Skeletal muscle tissue (tissue), 3 donors: ENCODE measurements at regions not wholly inside any gene's neighbourhood (a gene's known extent, or its start where the extent isn't known, plus 50 kb on each side); places are given as distances from the start of the nearest gene placed in this dataset.

Source experiments
- H3K27ac ChIP-seq: one replicate; pipeline ENCODE4 v1.7.0; 2013; ENCODE audit warnings: mild to moderate bottlenecking, low read depth, low read length, inconsistent platforms
- H3K27me3 ChIP-seq, 3 donors: one replicate each; pipeline ENCODE4 v1.7.0; 2013; ENCODE audit warnings: low read length in 3 of 3; ENCODE audit not compliant: control insufficient read depth in 3 of 3, insufficient read depth in 3 of 3
- H3K36me3 ChIP-seq, 3 donors: one replicate each; pipeline ENCODE4 v1.7.0; 2013; ENCODE audit warnings: low read length in 3 of 3; ENCODE audit not compliant: control insufficient read depth in 3 of 3, insufficient read depth in 3 of 3
- H3K4me1 ChIP-seq, 3 donors: one replicate each; pipeline ENCODE4 v1.7.0; 2013; ENCODE audit warnings: low read length in 3 of 3, mild to moderate bottlenecking in 3 of 3; ENCODE audit not compliant: control insufficient read depth in 3 of 3, insufficient read depth in 3 of 3
- H3K4me3 ChIP-seq, 3 donors: one replicate each; pipeline ENCODE4 v1.7.0; 2013; ENCODE audit warnings: low read length in 3 of 3
- H3K9ac ChIP-seq, 3 donors: one replicate each; pipeline ENCODE4 v1.7.0; 2013; ENCODE audit warnings: low read length in 3 of 3, mild to moderate bottlenecking in 3 of 3, moderate library complexity in 2 of 3, low read depth in 1 of 3
- H3K9me3 ChIP-seq, 3 donors: one replicate each; pipeline ENCODE4 v1.7.0; 2013; ENCODE audit warnings: low read length in 3 of 3; ENCODE audit not compliant: control insufficient read depth in 3 of 3
- donor health status: Osteomylitis.

DNA sequence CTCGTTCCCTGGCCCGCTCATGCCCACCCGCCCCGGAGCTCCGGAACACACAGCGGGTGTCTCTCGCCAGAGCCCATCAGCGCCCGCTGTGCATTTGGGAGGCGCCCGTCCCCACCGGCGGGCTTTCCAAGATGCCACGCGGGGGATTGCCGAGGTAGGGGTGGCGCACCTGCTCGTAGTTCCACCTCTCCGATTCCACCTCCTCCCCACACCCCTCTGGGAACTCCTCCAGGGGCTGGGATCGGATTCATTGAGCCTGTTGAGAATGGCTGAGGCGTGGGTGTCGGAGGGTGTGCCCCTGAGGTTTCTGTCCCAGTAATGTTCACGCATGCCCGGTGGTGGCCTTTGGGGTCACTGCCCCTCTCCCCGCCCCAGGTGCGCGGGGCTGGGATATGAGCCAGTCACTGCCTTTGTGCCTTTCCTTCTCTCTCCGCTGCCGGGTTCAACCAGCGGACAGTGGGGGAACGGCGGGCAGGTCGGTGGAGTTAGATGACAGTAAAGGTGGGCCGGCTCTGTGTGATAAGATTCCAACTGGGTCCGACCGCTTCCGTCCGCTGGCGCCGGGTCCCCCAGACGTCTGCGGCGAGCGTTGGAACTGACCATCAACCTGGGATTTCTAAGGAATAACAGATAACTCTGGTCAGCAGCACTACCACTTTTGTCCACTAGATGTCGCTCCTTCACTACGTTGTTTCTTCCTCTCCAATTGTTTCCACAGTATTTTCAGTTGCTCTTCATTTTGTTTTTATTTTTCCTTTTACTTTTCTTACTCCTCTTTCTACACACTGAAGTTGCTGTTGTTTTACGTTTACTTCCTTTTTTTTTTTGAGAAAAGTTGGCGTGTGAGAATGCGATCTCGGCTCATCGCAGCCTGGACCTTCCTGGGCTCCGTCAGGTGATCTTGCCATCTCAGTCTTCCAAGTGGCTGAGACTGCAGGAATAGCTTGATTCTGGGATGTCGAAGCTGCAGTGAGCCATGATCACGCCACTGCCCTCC is 178.1 kb upstream of the ALG10B start:
- Histone ChIP-seq H3K4me1 (peaks cover 7 to 11% (median 7%) of the 10 kb centered on the region in 3 donors), H3K4me3 (peak overlapping the region; percentile 44 to 70 (median 66)), H3K27me3 (peaks cover 5 to 8% (median 6%) of the 10 kb centered on the region in 3 donors), H3K9me3 (no peaks in the 10 kb centered on the region), H3K9ac (peak overlapping the region in 2 of 3 donors; percentile 29 to 61), H3K27ac (no peak overlapping the region), H3K36me3 (no peaks in the 10 kb centered on the region)

DNA sequence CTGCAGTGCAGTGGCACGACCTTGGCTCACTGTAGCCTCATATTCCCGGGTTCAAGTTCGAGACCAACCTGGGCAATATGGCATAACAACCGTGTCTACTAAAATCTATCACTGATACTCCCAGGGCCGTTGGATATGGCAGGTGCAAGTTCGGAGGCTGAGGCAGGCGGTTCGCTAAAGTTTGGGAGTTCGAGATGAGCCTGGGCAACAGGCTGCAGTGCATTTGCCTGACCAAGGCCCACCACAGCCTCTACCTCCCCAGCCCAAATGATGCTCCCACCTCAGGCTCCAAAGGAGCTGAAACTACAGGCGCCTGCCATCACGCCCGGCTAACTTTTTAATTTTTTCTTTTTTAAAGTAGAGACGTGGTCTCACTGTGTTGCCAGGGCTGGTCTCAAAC is 177.1 kb upstream of the ALG10B start:
- Histone ChIP-seq H3K36me3 (no peaks in the 10 kb centered on the region), H3K9ac (no peak overlapping the region), H3K9me3 (no peaks in the 10 kb centered on the region), H3K4me3 (no peak overlapping the region), H3K27ac (no peak overlapping the region), H3K4me1 (peaks cover 7 to 11% (median 7%) of the 10 kb centered on the region in 3 donors), H3K27me3 (peaks cover 5 to 8% (median 6%) of the 10 kb centered on the region in 3 donors)

DNA sequence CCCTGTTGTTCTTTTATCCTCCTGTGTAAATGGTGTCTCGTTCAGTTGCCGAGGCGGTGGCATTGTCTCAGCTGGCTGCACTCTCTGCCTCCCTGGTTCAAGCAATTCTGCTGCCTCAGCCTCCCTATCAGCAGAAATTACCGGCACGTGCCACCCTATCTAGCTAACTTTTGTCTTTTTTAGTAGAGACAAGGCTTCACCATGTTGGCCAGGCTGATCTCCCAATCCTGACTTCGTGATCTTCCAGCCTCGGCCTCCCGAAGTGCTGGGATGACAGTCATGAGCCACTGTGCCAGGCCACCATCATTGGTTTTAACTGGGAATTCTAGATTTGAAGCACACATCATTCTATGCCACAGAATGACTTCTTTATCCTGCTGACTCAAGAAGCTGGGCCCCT is 175.3 kb upstream of the ALG10B start:
- Histone ChIP-seq H3K9me3 (no peaks in the 10 kb centered on the region), H3K27ac (no peak overlapping the region), H3K4me3 (no peak overlapping the region), H3K27me3 (peaks cover 5 to 8% (median 6%) of the 10 kb centered on the region in 3 donors), H3K9ac (no peak overlapping the region), H3K36me3 (no peaks in the 10 kb centered on the region), H3K4me1 (peaks cover 7 to 11% (median 7%) of the 10 kb centered on the region in 3 donors)

DNA sequence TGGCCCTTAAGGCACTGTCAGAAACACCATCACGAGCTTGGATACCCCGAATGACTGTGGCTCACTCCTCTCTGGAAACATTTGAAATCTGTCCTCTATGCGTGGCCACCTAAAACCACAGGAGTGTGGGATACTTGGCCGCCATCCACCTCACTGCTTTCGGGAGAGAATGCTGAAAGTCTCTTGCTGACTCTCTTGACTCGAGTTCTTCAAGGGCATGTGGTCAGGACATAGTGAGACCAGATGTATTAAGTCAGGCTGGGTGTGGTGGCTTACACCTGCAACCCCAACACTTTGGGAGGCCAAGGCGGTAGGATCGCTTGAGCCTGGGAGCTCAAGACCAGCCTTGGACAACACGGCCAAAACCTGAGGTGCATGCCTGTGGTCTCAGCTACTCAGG is 174.7 kb upstream of the ALG10B start:
- Histone ChIP-seq H3K36me3 (no peaks in the 10 kb centered on the region), H3K27me3 (peaks cover 5 to 8% (median 6%) of the 10 kb centered on the region in 3 donors), H3K9me3 (no peaks in the 10 kb centered on the region), H3K4me3 (no peak overlapping the region), H3K4me1 (peaks cover 7 to 11% (median 7%) of the 10 kb centered on the region in 3 donors), H3K27ac (no peak overlapping the region), H3K9ac (no peak overlapping the region)

DNA sequence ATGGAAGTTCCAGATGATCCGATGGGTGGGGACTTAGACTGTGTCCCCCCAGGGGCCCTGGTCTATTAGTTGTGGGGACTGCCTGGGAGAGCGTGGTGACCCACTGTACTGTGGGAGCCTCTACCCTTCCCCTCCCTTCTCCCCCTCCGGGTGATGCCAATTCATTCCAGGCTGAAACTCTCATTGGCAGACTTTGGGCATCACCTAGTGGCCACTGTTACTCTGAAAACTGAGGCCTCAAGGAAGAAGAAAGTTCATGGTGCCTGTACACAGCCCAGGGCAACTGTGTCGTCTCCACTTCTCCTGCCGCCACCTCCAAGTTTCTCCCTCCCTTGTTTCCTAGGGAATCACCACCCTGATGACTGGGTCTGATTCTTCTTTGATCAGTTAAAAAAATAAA is 173.6 kb upstream of the ALG10B start:
- Histone ChIP-seq H3K36me3 (no peaks in the 10 kb centered on the region), H3K27me3 (peaks cover 0 to 5% (median 0%) of the 10 kb centered on the region in 3 donors), H3K9me3 (peaks cover 0 to 2% (median 0%) of the 10 kb centered on the region in 3 donors), H3K4me3 (no peak overlapping the region), H3K27ac (no peak overlapping the region), H3K4me1 (peaks cover 7 to 11% (median 7%) of the 10 kb centered on the region in 3 donors), H3K9ac (no peak overlapping the region)

DNA sequence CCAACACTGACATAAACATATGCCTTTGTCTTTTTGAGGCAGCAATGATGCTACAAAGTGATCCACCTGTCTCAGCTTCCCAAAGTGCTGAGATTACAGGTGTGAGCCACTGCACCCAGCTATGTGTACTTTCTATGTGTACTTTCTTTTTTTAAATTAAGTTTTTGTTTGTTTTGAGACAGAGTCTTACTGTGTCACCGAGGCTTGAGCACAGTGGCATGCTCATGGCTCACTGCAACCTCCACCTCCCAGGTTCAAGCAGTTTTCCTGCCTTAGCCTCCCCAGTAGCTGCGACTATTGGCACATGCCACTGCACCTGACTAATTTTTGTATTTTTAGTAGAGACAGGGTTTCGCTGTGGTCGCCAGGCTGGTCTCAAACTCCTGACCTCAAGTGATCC is 172.5 kb upstream of the ALG10B start:
- H3K4me1 ChIP-seq: peaks cover 0 to under 1% (median under 1%) of the 10 kb centered on the region in 3 donors
- no peak overlapping the region for H3K4me3 ChIP-seq
- no peaks in the 10 kb centered on the region for H3K27me3 ChIP-seq
- no peaks in the 10 kb centered on the region for H3K36me3 ChIP-seq
- H3K9ac ChIP-seq: no peak overlapping the region
- H3K27ac ChIP-seq: no peak overlapping the region
- peaks cover 0 to 4% (median 0%) of the 10 kb centered on the region in 3 donors for H3K9me3 ChIP-seq

DNA sequence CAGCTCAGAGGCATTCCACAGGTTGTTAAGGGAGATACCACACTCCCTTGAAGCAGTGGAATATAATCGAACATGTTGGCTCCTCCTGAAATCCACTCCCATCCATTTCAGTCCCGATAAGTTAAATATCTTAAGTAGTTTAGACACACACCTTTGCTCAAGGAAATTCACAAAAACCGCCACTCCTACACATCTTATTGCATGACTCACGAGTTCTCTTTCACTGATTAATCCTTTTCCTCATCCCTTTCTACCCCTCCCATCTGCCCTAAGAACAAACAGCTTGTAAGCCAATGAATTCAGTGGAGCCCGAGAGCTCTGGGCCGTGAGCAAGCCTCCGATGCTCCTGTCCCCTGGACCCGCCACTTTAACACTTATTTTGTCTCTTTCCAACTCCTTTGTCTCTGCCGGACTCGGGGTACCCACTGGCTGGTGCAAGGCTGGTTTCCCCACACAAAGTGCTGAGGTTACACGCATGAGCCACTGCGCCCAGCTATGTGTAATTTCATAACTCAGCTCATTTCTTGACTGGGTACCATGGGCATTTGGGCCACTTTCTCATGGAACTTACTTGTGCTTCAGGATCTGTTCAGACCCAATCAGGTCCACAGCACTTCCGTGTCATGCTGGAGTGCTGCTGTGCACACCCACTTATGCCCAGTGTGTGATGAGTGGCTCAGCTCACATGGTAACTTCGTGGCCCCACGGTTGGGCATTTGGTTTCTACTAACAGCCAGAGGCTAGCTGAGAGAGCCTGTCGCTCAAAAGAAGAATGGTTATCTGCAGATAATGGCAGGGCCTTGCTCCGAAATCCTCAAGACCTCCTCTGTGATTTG is 171.8 kb upstream of the ALG10B start:
- H3K4me3 ChIP-seq: no peak overlapping the region
- H3K36me3 ChIP-seq: no peaks in the 10 kb centered on the region
- no peaks in the 10 kb centered on the region for H3K4me1 ChIP-seq
- H3K9ac ChIP-seq: no peak overlapping the region
- H3K27ac ChIP-seq: no peak overlapping the region
- peaks cover 0 to 4% (median 0%) of the 10 kb centered on the region in 3 donors for H3K9me3 ChIP-seq
- H3K27me3 ChIP-seq: no peaks in the 10 kb centered on the region

DNA sequence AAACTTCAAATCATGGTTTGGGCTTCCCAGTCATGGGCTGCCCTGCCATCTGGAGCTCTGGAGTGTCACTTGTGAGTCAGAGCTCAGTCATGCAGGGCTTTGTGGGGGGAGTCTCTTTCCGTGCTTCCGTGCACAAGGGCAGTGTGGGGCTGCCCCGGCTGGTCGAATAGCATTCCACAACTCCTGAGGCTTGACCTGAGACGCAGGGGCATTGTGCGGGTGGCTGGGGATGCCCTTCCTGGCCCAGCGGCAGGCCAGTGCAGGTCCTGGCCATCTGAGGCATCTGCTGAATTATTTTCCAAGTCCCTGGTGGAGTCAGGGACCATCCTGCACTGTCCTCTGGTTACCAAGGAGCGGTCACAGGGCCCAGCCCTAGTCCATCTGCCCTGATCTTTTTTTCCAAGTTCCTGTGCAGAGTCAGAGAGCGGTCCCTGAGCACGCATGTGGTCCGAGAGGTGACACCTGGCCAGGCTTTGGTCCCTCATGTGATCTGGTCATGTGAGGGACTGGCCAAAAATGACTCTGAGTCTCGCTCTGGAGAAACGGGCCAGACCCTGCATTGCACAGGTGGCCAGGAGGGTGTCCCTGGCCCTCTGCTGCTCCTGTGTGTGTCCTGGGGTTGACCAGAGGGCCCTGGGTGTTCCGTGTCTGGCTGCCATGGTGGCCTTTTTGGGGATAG is 167.0 kb upstream of the ALG10B start:
- Histone ChIP-seq H3K27me3 (no peaks in the 10 kb centered on the region), H3K9me3 (peaks cover 0 to 4% (median 0%) of the 10 kb centered on the region in 3 donors)

DNA sequence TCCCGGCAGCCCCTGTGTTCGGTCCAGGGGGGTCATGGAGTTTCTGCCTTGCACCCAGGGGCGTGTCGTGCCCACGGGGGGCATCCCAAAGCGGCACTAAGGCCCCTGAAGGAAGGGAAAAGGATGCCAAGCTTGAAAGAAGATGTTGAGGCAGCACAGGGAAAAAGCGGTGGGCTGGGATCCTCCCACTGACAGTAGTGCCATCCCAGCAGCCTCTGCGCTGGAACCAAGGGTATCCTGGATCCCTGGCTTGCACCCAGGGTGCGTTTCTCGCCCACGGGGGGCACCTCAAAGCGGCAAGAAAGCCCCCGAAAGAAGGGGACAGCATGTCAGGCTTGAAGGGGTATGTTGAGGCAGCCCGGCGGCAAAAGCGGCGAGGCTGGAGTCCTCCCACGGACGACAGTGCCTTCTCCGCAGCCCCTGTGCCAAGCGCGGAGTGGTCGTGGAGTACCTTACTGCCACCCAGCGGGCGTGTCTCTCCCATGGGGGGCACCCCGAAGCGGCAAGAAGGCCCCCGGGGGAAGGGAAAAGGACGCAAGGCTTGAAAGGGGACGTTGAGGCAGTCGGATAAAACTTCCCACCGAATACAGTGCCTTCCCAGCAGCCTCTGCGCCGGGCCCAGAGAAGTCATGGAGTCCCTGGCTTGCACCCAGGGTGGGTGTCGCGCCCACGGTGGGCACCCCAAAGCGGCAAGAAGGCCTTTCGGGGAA is 164.4 kb upstream of the ALG10B start:
- peaks cover 0 to 4% (median 0%) of the 10 kb centered on the region in 3 donors for H3K9me3 ChIP-seq
- no peaks in the 10 kb centered on the region for H3K36me3 ChIP-seq
- H3K4me3 ChIP-seq: no peak overlapping the region
- no peaks in the 10 kb centered on the region for H3K27me3 ChIP-seq
- no peaks in the 10 kb centered on the region for H3K4me1 ChIP-seq
- no peak overlapping the region for H3K27ac ChIP-seq
- H3K9ac ChIP-seq: no peak overlapping the region

More for the DNA sequence above, 167.0 kb upstream of the ALG10B start:
- Histone ChIP-seq H3K27ac (no peak overlapping the region), H3K36me3 (no peaks in the 10 kb centered on the region), H3K9ac (no peak overlapping the region), H3K4me1 (no peaks in the 10 kb centered on the region), H3K4me3 (no peak overlapping the region)
